GM23338 (cell line): ENCODE measurements at regions not wholly inside any gene's neighbourhood (a gene's known extent, or its start where the extent isn't known, plus 50 kb on each side); places are given as distances from the start of the nearest gene placed in this dataset.

Source experiments
- ATAC-seq: fragments of 200-7000 bp; cut with Tn5 transposase; 3 replicates; pipeline ENCODE4 v1.9.1; 2020
- DNase-seq: peaks from one replicate; pipeline ENCODE4 v3.0.0-alpha.2; 2015; ENCODE audit warnings: low spot score
- H2AFZ ChIP-seq: fragments of 200-600 bp; sonication (generic); 2 replicates; pipeline ENCODE4 v1.8.0; 2016; ENCODE audit warnings: antibody characterized with exemption, mild to moderate bottlenecking, moderate library complexity
- H3F3A ChIP-seq: fragments of 200-600 bp; sonication (generic); replicated peaks from 2 replicates; pipeline ENCODE4 v1.8.0; 2017; ENCODE audit warnings: antibody characterized with exemption, mixed run types, low read depth
- H3K27ac ChIP-seq: fragments of 200-600 bp; sonication (generic); 2 replicates; pipeline ENCODE4 v1.6.1; 2016; ENCODE audit warnings: low read depth
- H3K27me3 ChIP-seq: fragments of 200-600 bp; sonication (generic); 2 replicates; pipeline ENCODE4 v1.8.0; 2016; ENCODE audit warnings: mild to moderate bottlenecking, mixed run types, moderate library complexity; ENCODE audit not compliant: insufficient read depth
- H3K36me3 ChIP-seq: fragments of 200-600 bp; sonication (generic); 2 replicates; pipeline ENCODE4 v1.8.0; 2016; ENCODE audit warnings: mild to moderate bottlenecking; ENCODE audit not compliant: insufficient read depth
- H3K4me1 ChIP-seq: fragments of 200-600 bp; sonication (generic); 2 replicates; pipeline ENCODE4 v1.8.0; 2016; ENCODE audit warnings: mild to moderate bottlenecking, moderate library complexity; ENCODE audit not compliant: insufficient read depth
- H3K4me2 ChIP-seq: fragments of 200-600 bp; sonication (generic); 2 replicates; pipeline ENCODE4 v1.7.1; 2017; ENCODE audit warnings: mixed run types
- H3K4me3 ChIP-seq: fragments of 200-600 bp; sonication (generic); 2 replicates; pipeline ENCODE4 v1.6.1; 2016; ENCODE audit warnings: mixed run types
- H3K79me2 ChIP-seq: fragments of 200-600 bp; sonication (generic); replicated peaks from 2 replicates; pipeline ENCODE4 v1.8.0; 2017; ENCODE audit warnings: mild to moderate bottlenecking; ENCODE audit not compliant: insufficient read depth
- H3K9me2 ChIP-seq: fragments of 200-600 bp; sonication (generic); 2 replicates; pipeline ENCODE4 v1.8.0; 2017; ENCODE audit not compliant: insufficient read depth
- H4K20me1 ChIP-seq: fragments of 200-600 bp; sonication (generic); replicated peaks from 2 replicates; pipeline ENCODE4 v1.8.0; 2017; ENCODE audit warnings: mild to moderate bottlenecking; ENCODE audit not compliant: insufficient read depth
- H3K27ac Mint-ChIP-seq: 2 replicates; pipeline ENCODE4 v1.8.0; 2020; ENCODE audit warnings: inconsistent platforms, mild to moderate bottlenecking, moderate library complexity, mixed read lengths
- H3K27me3 Mint-ChIP-seq: 3 replicates; pipeline ENCODE4 v1.8.0; 2022; ENCODE audit warnings: low read depth, mild to moderate bottlenecking, moderate library complexity, mixed read lengths, inconsistent platforms; ENCODE audit not compliant: insufficient read depth, poor library complexity
- H3K36me3 Mint-ChIP-seq: 3 replicates; pipeline ENCODE4 v1.8.0; 2021; ENCODE audit warnings: low read depth, mild to moderate bottlenecking, inconsistent platforms, moderate library complexity, mixed read lengths
- H3K4me1 Mint-ChIP-seq: 3 replicates; pipeline ENCODE4 v1.8.0; 2020; ENCODE audit warnings: mild to moderate bottlenecking, inconsistent platforms, mixed read lengths
- H3K4me3 Mint-ChIP-seq: 3 replicates; pipeline ENCODE4 v1.8.0; 2021; ENCODE audit warnings: moderate library complexity, mild to moderate bottlenecking, inconsistent platforms, mixed read lengths
- H3K9me3 Mint-ChIP-seq: 3 replicates; pipeline ENCODE4 v1.8.0; 2020; ENCODE audit warnings: moderate library complexity, mild to moderate bottlenecking, inconsistent platforms, mixed read lengths
- CREB1 ChIP-seq: fragments of 250-450 bp; sonication (Bioruptor Pico); IDR thresholded peaks from 2 replicates; pipeline ENCODE4 v1.5.0; 2020; ENCODE audit warnings: low read depth, mild to moderate bottlenecking, moderate library complexity
- CTCF ChIP-seq, 2 experiments: fragments of 200-600 bp in 1 of 2; sonication (generic) in 1 of 2; conservative IDR thresholded peaks; 2 replicates each; pipeline versions ENCODE4 v1.5.1 to v1.6.1; 2016 to 2017; ENCODE audit warnings: antibody characterized with exemption in 2 of 2, low read depth in 2 of 2, mild to moderate bottlenecking in 2 of 2, moderate library complexity in 1 of 2
- EZH2 ChIP-seq: fragments of 200-600 bp; sonication (generic); IDR thresholded peaks from one replicate; pipeline ENCODE4 v1.8.0; 2017; ENCODE audit warnings: antibody characterized with exemption, mild to moderate bottlenecking, low read depth; ENCODE audit not compliant: unreplicated experiment
- EZH2phosphoT487 ChIP-seq: fragments of 200-600 bp; sonication (generic); IDR thresholded peaks from one replicate; pipeline ENCODE4 v1.8.1; 2018; ENCODE audit warnings: antibody characterized with exemption; ENCODE audit not compliant: unreplicated experiment
- JUNB ChIP-seq: IDR thresholded peaks from one replicate; pipeline ENCODE4 v1.6.1; 2016; ENCODE audit warnings: antibody characterized with exemption; ENCODE audit not compliant: unreplicated experiment
- POLR2AphosphoS5 ChIP-seq: IDR thresholded peaks from 2 replicates; pipeline ENCODE4 v1.6.1; 2016; ENCODE audit warnings: antibody characterized with exemption, low read depth
- REST ChIP-seq: IDR thresholded peaks from one replicate; pipeline ENCODE4 v1.6.1; 2018; ENCODE audit warnings: antibody characterized with exemption; ENCODE audit not compliant: unreplicated experiment
- STAT1 ChIP-seq: IDR thresholded peaks from one replicate; pipeline ENCODE4 v1.6.1; 2016; ENCODE audit warnings: antibody characterized with exemption; ENCODE audit not compliant: unreplicated experiment
- ZNF114 ChIP-seq: fragments of 250-450 bp; sonication (Bioruptor Pico); IDR thresholded peaks from 2 replicates; pipeline ENCODE4 v1.5.0; 2020; ENCODE audit warnings: mild to moderate bottlenecking, moderate library complexity
- ZNF331 ChIP-seq: fragments of 250-450 bp; sonication (Bioruptor Pico); IDR thresholded peaks from 2 replicates; pipeline ENCODE4 v1.5.0; 2020; ENCODE audit warnings: low read depth, mild to moderate bottlenecking, moderate library complexity
- ZNF462 ChIP-seq: fragments of 250-450 bp; sonication (Bioruptor Pico); IDR thresholded peaks from 2 replicates; pipeline ENCODE4 v1.5.0; 2020; ENCODE audit warnings: mild to moderate bottlenecking, moderate library complexity

- H3K4me1 Mint-ChIP-seq = peaks cover 20% of the 10 kb centered on the region
- H3K79me2 ChIP-seq = no peaks in the 10 kb centered on the region
- no peak for DNase-seq
- no peaks in the 10 kb centered on the region for H3F3A ChIP-seq
- H3K4me3 Mint-ChIP-seq = no peak overlapping the region
- H4K20me1 ChIP-seq = no peaks in the 10 kb centered on the region
- TF ChIP-seq CREB1 (CRISPR knock-in tag) (no peak), STAT1 (no peak), ZNF331 (CRISPR knock-in tag) (no peak), POLR2AphosphoS5 (no peak), EZH2phosphoT487 (no peak), ZNF114 (CRISPR knock-in tag) (no peak), REST (no peak), EZH2 (no peak), ZNF462 (CRISPR knock-in tag) (no peak), CTCF (conservative IDR thresholded peaks at IDR 0.05; ENCODE audit: low read depth in 2 of 2) (no peak), JUNB (no peak)
- H3K27me3 Mint-ChIP-seq = no peaks in the 10 kb centered on the region
- peaks cover 17% of the 10 kb centered on the region for H3K4me1 ChIP-seq
- no peak overlapping the region for H3K4me3 ChIP-seq
- no peaks in the 10 kb centered on the region for H3K9me2 ChIP-seq
- ATAC-seq = no peak
- no peak overlapping the region for H3K27ac ChIP-seq
- no peak overlapping the region for H3K27ac Mint-ChIP-seq
- H2AFZ ChIP-seq = no peak overlapping the region
- peaks cover 3% of the 10 kb centered on the region; the same call in 1 of the 3 replicates for H3K9me3 Mint-ChIP-seq
- no peaks in the 10 kb centered on the region for H3K36me3 ChIP-seq
- H3K27me3 ChIP-seq = no peaks in the 10 kb centered on the region
- H3K4me2 ChIP-seq = no peak overlapping the region
- H3K36me3 Mint-ChIP-seq = no peaks in the 10 kb centered on the region
These were observed 77.7 kb downstream of the TUSC1 start for GRCh38 chr9:25600501-25600900.
